Erythroblast (primary cell): ENCODE measurements at regions not wholly inside any gene's neighbourhood (a gene's known extent, or its start where the extent isn't known, plus 50 kb on each side); places are given as distances from the start of the nearest gene placed in this dataset.

Source experiments
- GATA1 ChIP-seq: IDR thresholded peaks from 2 replicates; pipeline ENCODE4 v1.6.1; 2011; ENCODE audit warnings: low read depth, mild to moderate bottlenecking, control low read depth, low read length, moderate library complexity
- POLR2A ChIP-seq: IDR thresholded peaks from 2 replicates; pipeline ENCODE4 v1.6.1; 2011; ENCODE audit warnings: mild to moderate bottlenecking, low read length

GRCh38 chr9:13556656-13557055 is 277.2 kb upstream of the MPDZ start:
- TF ChIP-seq POLR2A (no peak), GATA1 (no peak)
